Karpas-422 (cell line): ENCODE measurements at regions not wholly inside any gene's neighbourhood (a gene's known extent, or its start where the extent isn't known, plus 50 kb on each side); places are given as distances from the start of the nearest gene placed in this dataset.
"Not testable (repeated sequence)": the region's sequence is repeated elsewhere in the genome, so short reads cannot be mapped to it uniquely, and the experiment has no call there.

ENCODE experiments used
- DNase-seq: peaks from one replicate; pipeline ENCODE4 v3.0.0-alpha.2; 2015
- H2AFZ ChIP-seq: fragments of 200-600 bp; sonication (generic); 2 replicates; pipeline ENCODE4 v1.6.1; 2014; ENCODE audit warnings: antibody characterized with exemption, low read length, mixed read lengths
- H3K27ac ChIP-seq: fragments of 200-600 bp; sonication (generic); 2 replicates; pipeline ENCODE4 v1.5.1; 2014; ENCODE audit warnings: mild to moderate bottlenecking, low read length, moderate library complexity
- H3K27me3 ChIP-seq: fragments of 200-600 bp; sonication (generic); 2 replicates; pipeline ENCODE4 v1.6.1; 2014; ENCODE audit warnings: low read length, mixed read lengths
- H3K36me3 ChIP-seq: fragments of 200-600 bp; sonication (generic); 2 replicates; pipeline ENCODE4 v1.6.1; 2014; ENCODE audit warnings: low read length, mixed read lengths; ENCODE audit not compliant: insufficient read depth
- H3K4me1 ChIP-seq: fragments of 200-600 bp; sonication (generic); 2 replicates; pipeline ENCODE4 v1.6.1; 2014; ENCODE audit warnings: mild to moderate bottlenecking, low read length, mixed read lengths
- H3K4me2 ChIP-seq: fragments of 200-600 bp; sonication (generic); 2 replicates; pipeline ENCODE4 v1.6.1; 2014; ENCODE audit warnings: low read length, low read depth, mild to moderate bottlenecking; ENCODE audit not compliant: poor library complexity, severe bottlenecking
- H3K4me3 ChIP-seq: fragments of 200-600 bp; sonication (generic); 2 replicates; pipeline ENCODE4 v1.5.1; 2014; ENCODE audit warnings: mild to moderate bottlenecking, antibody characterized with exemption, low read length, mixed read lengths
- H3K79me2 ChIP-seq: fragments of 200-600 bp; sonication (generic); 2 replicates; pipeline ENCODE4 v1.6.1; 2014; ENCODE audit warnings: mild to moderate bottlenecking, low read length, mixed read lengths
- H3K9ac ChIP-seq: fragments of 200-600 bp; sonication (generic); 2 replicates; pipeline ENCODE4 v1.6.0; 2014; ENCODE audit warnings: low read length
- H3K9me2 ChIP-seq: fragments of 200-600 bp; sonication (generic), shearing (Covaris generic); replicated peaks from 2 replicates; pipeline ENCODE4 v1.6.0; 2014; ENCODE audit warnings: mild to moderate bottlenecking, low read length, moderate library complexity; ENCODE audit not compliant: insufficient read depth
- H3K9me3 ChIP-seq: fragments of 300-700, 200-600 bp; sonication (generic); 2 replicates; pipeline ENCODE4 v1.6.1; 2014; ENCODE audit warnings: low read length, mixed read lengths
- H4K20me1 ChIP-seq: fragments of 200-600 bp; sonication (generic); 2 replicates; pipeline ENCODE4 v1.6.1; 2014; ENCODE audit warnings: mild to moderate bottlenecking, antibody characterized with exemption, low read length, low read depth; ENCODE audit not compliant: insufficient read depth

GRCh38 chr9:108247391-108247790 lies 608.4 kb downstream of the ACTL7B start:
- not testable (repeated sequence) for H2AFZ ChIP-seq, H3K4me3 ChIP-seq, H4K20me1 ChIP-seq, H3K9ac ChIP-seq, H3K79me2 ChIP-seq, H3K27ac ChIP-seq, DNase-seq, H3K4me1 ChIP-seq, H3K9me3 ChIP-seq, H3K36me3 ChIP-seq, H3K9me2 ChIP-seq, H3K4me2 ChIP-seq, H3K27me3 ChIP-seq

GRCh38 chr9:108245901-108246300 lies 609.9 kb downstream of the ACTL7B start:
- H3K36me3 ChIP-seq, result no peaks in the 10 kb centered on the region
- no peak overlapping the region for H3K4me2 ChIP-seq
- no peak overlapping the region for H3K4me3 ChIP-seq
- no peaks in the 10 kb centered on the region for H3K9me2 ChIP-seq
- no peak overlapping the region for H3K27ac ChIP-seq
- no peaks in the 10 kb centered on the region for H3K27me3 ChIP-seq
- no peaks in the 10 kb centered on the region for H3K4me1 ChIP-seq
- H2AFZ ChIP-seq, result no peak overlapping the region
- H3K9me3 ChIP-seq, result no peaks in the 10 kb centered on the region
- no peaks in the 10 kb centered on the region for H4K20me1 ChIP-seq
- H3K79me2 ChIP-seq, result no peaks in the 10 kb centered on the region
- DNase-seq, result no peak
- no peak overlapping the region for H3K9ac ChIP-seq

GRCh38 chr9:108245331-108245730 lies 610.5 kb downstream of the ACTL7B start:
- H3K9me2 ChIP-seq, result no peaks in the 10 kb centered on the region
- no peak overlapping the region for H3K9ac ChIP-seq
- no peaks in the 10 kb centered on the region for H3K4me1 ChIP-seq
- H2AFZ ChIP-seq, result no peak overlapping the region
- H3K27ac ChIP-seq, result no peak overlapping the region
- no peaks in the 10 kb centered on the region for H3K9me3 ChIP-seq
- no peak overlapping the region for H3K4me3 ChIP-seq
- DNase-seq, result no peak
- H4K20me1 ChIP-seq, result no peaks in the 10 kb centered on the region
- no peak overlapping the region for H3K4me2 ChIP-seq
- H3K36me3 ChIP-seq, result no peaks in the 10 kb centered on the region
- H3K79me2 ChIP-seq, result no peaks in the 10 kb centered on the region
- no peaks in the 10 kb centered on the region for H3K27me3 ChIP-seq

- no peaks in the 10 kb centered on the region for H3K79me2 ChIP-seq
- no peak for DNase-seq
- H3K9ac ChIP-seq, result no peak overlapping the region
- no peak overlapping the region for H2AFZ ChIP-seq
- H3K4me3 ChIP-seq, result no peak overlapping the region
- no peaks in the 10 kb centered on the region for H4K20me1 ChIP-seq
- no peaks in the 10 kb centered on the region for H3K4me1 ChIP-seq
- H3K9me2 ChIP-seq, result no peaks in the 10 kb centered on the region
- no peak overlapping the region for H3K4me2 ChIP-seq
- H3K27ac ChIP-seq, result no peak overlapping the region
- no peaks in the 10 kb centered on the region for H3K27me3 ChIP-seq
- no peaks in the 10 kb centered on the region for H3K9me3 ChIP-seq
- no peaks in the 10 kb centered on the region for H3K36me3 ChIP-seq
These were observed 611.1 kb downstream of the ACTL7B start for GRCh38 chr9:108244686-108245085.

- Histone ChIP-seq H3K4me3 (no peak overlapping the region), H3K27ac (no peak overlapping the region), H3K4me2 (no peak overlapping the region), H3K9me2 (no peaks in the 10 kb centered on the region), H3K79me2 (no peaks in the 10 kb centered on the region), H2AFZ (no peak overlapping the region), H3K9ac (no peak overlapping the region), H3K27me3 (peaks cover 3% of the 10 kb centered on the region; the same call in 1 of the 2 replicates), H3K36me3 (no peaks in the 10 kb centered on the region), H3K4me1 (no peaks in the 10 kb centered on the region), H4K20me1 (no peaks in the 10 kb centered on the region), H3K9me3 (no peaks in the 10 kb centered on the region)
- DNase-seq, result no peak
These were observed 614.3 kb downstream of the ACTL7B start for GRCh38 chr9:108241384-108242073.

- H3K27ac ChIP-seq, result no peak overlapping the region
- H3K4me2 ChIP-seq, result no peak overlapping the region
- H3K27me3 ChIP-seq, result peaks cover 3% of the 10 kb centered on the region; the same call in 1 of the 2 replicates
- no peaks in the 10 kb centered on the region for H4K20me1 ChIP-seq
- no peaks in the 10 kb centered on the region for H3K36me3 ChIP-seq
- no peak for DNase-seq
- 0 out of 2 replicates have a peak, but pooled peaks cover 3% of the 10 kb centered on the region for H3K9me2 ChIP-seq
- H2AFZ ChIP-seq, result no peak overlapping the region
- H3K79me2 ChIP-seq, result no peaks in the 10 kb centered on the region
- H3K4me3 ChIP-seq, result no peak overlapping the region
- H3K9ac ChIP-seq, result no peak overlapping the region
- no peaks in the 10 kb centered on the region for H3K4me1 ChIP-seq
- H3K9me3 ChIP-seq, result no peaks in the 10 kb centered on the region
These were observed 616.0 kb downstream of the ACTL7B start for GRCh38 chr9:108239696-108240321.

GRCh38 chr9:108235609-108236008 lies 620.2 kb downstream of the ACTL7B start:
- H4K20me1 ChIP-seq, result no peaks in the 10 kb centered on the region
- H3K9ac ChIP-seq, result no peak overlapping the region
- H3K9me2 ChIP-seq, result 0 out of 2 replicates have a peak, but pooled peaks cover 3% of the 10 kb centered on the region
- no peaks in the 10 kb centered on the region for H3K4me1 ChIP-seq
- H3K27me3 ChIP-seq, result peaks cover 3% of the 10 kb centered on the region; the same call in 1 of the 2 replicates
- H3K36me3 ChIP-seq, result no peaks in the 10 kb centered on the region
- H3K27ac ChIP-seq, result no peak overlapping the region
- no peaks in the 10 kb centered on the region for H3K79me2 ChIP-seq
- no peak overlapping the region for H3K4me2 ChIP-seq
- DNase-seq, result no peak
- no peak overlapping the region for H3K4me3 ChIP-seq
- H2AFZ ChIP-seq, result no peak overlapping the region
- H3K9me3 ChIP-seq, result no peaks in the 10 kb centered on the region

- no peaks in the 10 kb centered on the region for H3K4me1 ChIP-seq
- no peak for DNase-seq
- peaks cover 3% of the 10 kb centered on the region; the same call in 1 of the 2 replicates for H3K27me3 ChIP-seq
- no peak overlapping the region for H3K27ac ChIP-seq
- H3K4me3 ChIP-seq, result no peak overlapping the region
- no peaks in the 10 kb centered on the region for H3K9me3 ChIP-seq
- no peaks in the 10 kb centered on the region for H4K20me1 ChIP-seq
- H3K79me2 ChIP-seq, result no peaks in the 10 kb centered on the region
- H2AFZ ChIP-seq, result no peak overlapping the region
- no peaks in the 10 kb centered on the region for H3K36me3 ChIP-seq
- 0 out of 2 replicates have a peak, but pooled peaks cover 3% of the 10 kb centered on the region for H3K9me2 ChIP-seq
- H3K4me2 ChIP-seq, result no peak overlapping the region
- no peak overlapping the region for H3K9ac ChIP-seq
These were observed 621.0 kb downstream of the ACTL7B start for GRCh38 chr9:108234811-108235210.
